Prostate gland (tissue), 2 donors: ENCODE measurements at regions not wholly inside any gene's neighbourhood (a gene's known extent, or its start where the extent isn't known, plus 50 kb on each side); places are given as distances from the start of the nearest gene placed in this dataset.

Experiments
- CTCF ChIP-seq, 4 experiments: fragments of 200-600 bp in 2 of 4; fragments of 450-650 bp in 2 of 4; sonication (generic) in 2 of 4; IDR thresholded peaks; 1 replicate in 3 of 4; 2 replicates in 1 of 4; pipeline ENCODE4 v1.5.1; 2016 to 2019; ENCODE audit warnings: antibody characterized with exemption in 4 of 4, mild to moderate bottlenecking in 2 of 4, moderate library complexity in 2 of 4
- POLR2A ChIP-seq: fragments of 450-650 bp; IDR thresholded peaks from one replicate; pipeline ENCODE4 v1.6.1; 2016; ENCODE audit warnings: antibody characterized with exemption, mild to moderate bottlenecking

- no peak for TF ChIP-seq CTCF (IDR thresholded peaks at IDR 0.05)
- TF ChIP-seq POLR2A, result no peak
Observed at GRCh38 chr9:75612754-75613153, 277.7 kb upstream of the PCSK5 start.
